ENCODE measurements at regions not wholly inside any gene's neighbourhood (a gene's known extent, or its start where the extent isn't known, plus 50 kb on each side); places are given as distances from the start of the nearest gene placed in this dataset.

GRCh38 chr16:86018487-86018886, 119.5 kb downstream of the IRF8 start:
- DNase-seq, result peak; percentile 66

GRCh38 chr16:86018941-86019340, 120.0 kb downstream of the IRF8 start:
- DNase-seq, result no peak

GRCh38 chr16:86019446-86020047, 120.6 kb downstream of the IRF8 start:
- no peak for DNase-seq

- DNase-seq, result no peak
These were observed 122.0 kb downstream of the IRF8 start for GRCh38 chr16:86020971-86021370.

- DNase-seq, result no peak
These were observed 123.5 kb downstream of the IRF8 start for GRCh38 chr16:86022381-86022960.

- DNase-seq, result no peak
These were observed 125.2 kb downstream of the IRF8 start for GRCh38 chr16:86024210-86024609.

- no peak for DNase-seq
These were observed 126.7 kb downstream of the IRF8 start for GRCh38 chr16:86025706-86026105.

GRCh38 chr16:86026171-86026910, 127.4 kb downstream of the IRF8 start:
- DNase-seq, result no peak

GRCh38 chr16:86026916-86027315, 128.0 kb downstream of the IRF8 start:
- DNase-seq, result no peak

GRCh38 chr16:86027373-86028126, 128.6 kb downstream of the IRF8 start:
- no peak for DNase-seq

GRCh38 chr16:86029131-86029741, 130.3 kb downstream of the IRF8 start:
- DNase-seq, result peak; percentile 59

- no peak for DNase-seq
These were observed 131.2 kb downstream of the IRF8 start for GRCh38 chr16:86030116-86030515.

GRCh38 chr16:86031141-86031678, 132.2 kb downstream of the IRF8 start:
- DNase-seq, result no peak

- peak; percentile 86 for DNase-seq
These were observed 134.1 kb downstream of the IRF8 start for GRCh38 chr16:86033016-86033474.

GRCh38 chr16:86033971-86034370, 135.0 kb downstream of the IRF8 start:
- DNase-seq, result no peak

GRCh38 chr16:86034421-86034919, 135.5 kb downstream of the IRF8 start:
- no peak for DNase-seq

- DNase-seq, result no peak
These were observed 136.9 kb downstream of the IRF8 start for GRCh38 chr16:86035906-86036305.

- peak; percentile 46 for DNase-seq
These were observed 139.3 kb downstream of the IRF8 start for GRCh38 chr16:86037999-86038925.

- DNase-seq, result no peak
These were observed 140.0 kb downstream of the IRF8 start for GRCh38 chr16:86038926-86039310.

GRCh38 chr16:86039606-86040005, 140.6 kb downstream of the IRF8 start:
- no peak for DNase-seq
